ENCODE measurements at regions not wholly inside any gene's neighbourhood (a gene's known extent, or its start where the extent isn't known, plus 50 kb on each side); places are given as distances from the start of the nearest gene placed in this dataset.

DNA sequence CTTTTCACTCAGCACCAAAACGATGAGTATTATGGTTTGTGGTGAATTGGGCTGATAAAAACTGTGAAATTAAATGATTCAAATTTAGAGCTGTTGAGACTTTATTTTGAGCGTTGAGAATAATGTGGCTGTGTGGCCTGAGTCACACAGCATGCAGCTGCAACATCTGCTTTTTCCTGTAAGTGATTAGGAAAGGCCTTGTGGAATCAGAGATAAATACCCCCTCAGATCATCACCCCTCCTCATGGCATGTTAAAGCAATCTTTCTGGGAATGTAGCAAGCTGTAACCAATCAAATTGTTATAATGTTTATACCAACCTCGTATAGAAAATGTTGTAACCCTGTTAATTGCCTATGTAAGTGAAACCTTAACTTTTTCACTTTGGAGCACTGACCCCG lies 90.0 kb upstream of the GRPR start:
- TF ChIP-seq, protein P1, sequence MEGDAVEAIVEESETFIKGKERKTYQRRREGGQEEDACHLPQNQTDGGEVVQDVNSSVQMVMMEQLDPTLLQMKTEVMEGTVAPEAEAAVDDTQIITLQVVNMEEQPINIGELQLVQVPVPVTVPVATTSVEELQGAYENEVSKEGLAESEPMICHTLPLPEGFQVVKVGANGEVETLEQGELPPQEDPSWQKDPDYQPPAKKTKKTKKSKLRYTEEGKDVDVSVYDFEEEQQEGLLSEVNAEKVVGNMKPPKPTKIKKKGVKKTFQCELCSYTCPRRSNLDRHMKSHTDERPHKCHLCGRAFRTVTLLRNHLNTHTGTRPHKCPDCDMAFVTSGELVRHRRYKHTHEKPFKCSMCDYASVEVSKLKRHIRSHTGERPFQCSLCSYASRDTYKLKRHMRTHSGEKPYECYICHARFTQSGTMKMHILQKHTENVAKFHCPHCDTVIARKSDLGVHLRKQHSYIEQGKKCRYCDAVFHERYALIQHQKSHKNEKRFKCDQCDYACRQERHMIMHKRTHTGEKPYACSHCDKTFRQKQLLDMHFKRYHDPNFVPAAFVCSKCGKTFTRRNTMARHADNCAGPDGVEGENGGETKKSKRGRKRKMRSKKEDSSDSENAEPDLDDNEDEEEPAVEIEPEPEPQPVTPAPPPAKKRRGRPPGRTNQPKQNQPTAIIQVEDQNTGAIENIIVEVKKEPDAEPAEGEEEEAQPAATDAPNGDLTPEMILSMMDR (IDR thresholded peaks at IDR 0.05; ENCODE audit: insufficient read depth, low read depth, low read length) = no peak
- no peak for TF ChIP-seq EZH2 (IDR thresholded peaks at IDR 0.05; ENCODE audit: insufficient read depth, low read length)

Data from astrocyte (in vitro differentiated cells and primary cell).